ENCODE measurements at regions not wholly inside any gene's neighbourhood (a gene's known extent, or its start where the extent isn't known, plus 50 kb on each side); places are given as distances from the start of the nearest gene placed in this dataset.

DNA sequence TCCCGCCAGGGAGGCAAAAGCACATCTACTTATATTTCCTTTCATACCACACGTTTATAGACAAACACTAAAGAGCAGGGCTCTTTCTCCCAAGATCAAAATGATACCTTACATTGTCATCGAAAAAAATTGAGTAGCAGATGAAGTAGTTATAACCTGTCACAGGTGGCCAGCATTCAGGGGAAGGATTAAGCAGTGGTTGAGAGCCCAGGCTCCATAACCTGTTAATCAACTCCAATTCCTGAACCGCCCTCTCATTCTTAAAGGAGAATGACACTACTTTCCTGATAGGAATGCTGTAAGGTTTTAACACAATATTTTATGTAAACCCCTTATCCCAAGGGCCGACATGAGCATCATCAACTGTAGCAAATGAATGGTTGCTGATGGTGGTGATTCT, 268.9 kb upstream of the KCNIP4 start:
- TF ChIP-seq CTCF (IDR thresholded peaks at IDR 0.05) = no peak
- TF ChIP-seq POLR2A (IDR thresholded peaks at IDR 0.05) = no peak
- TF ChIP-seq POLR2AphosphoS5 (IDR thresholded peaks at IDR 0.05) = no peak
